MM.1S (cell line): ENCODE measurements at regions not wholly inside any gene's neighbourhood (a gene's known extent, or its start where the extent isn't known, plus 50 kb on each side); places are given as distances from the start of the nearest gene placed in this dataset.

Source experiments
- DNase-seq: peaks from one replicate; pipeline ENCODE4 v3.0.0-alpha.2; 2015
- H2AFZ ChIP-seq: fragments of 300-600 bp; sonication (generic); 2 replicates; pipeline ENCODE4 v1.6.0; 2016; ENCODE audit warnings: antibody characterized with exemption, low read length
- H3F3A ChIP-seq: fragments of 300-600 bp; sonication (generic); 2 replicates; pipeline ENCODE4 v1.6.1; 2016; ENCODE audit warnings: mild to moderate bottlenecking, antibody characterized with exemption, low read length, moderate library complexity, mixed read lengths; ENCODE audit not compliant: insufficient read depth
- H3K27ac ChIP-seq: fragments of 300-600 bp; sonication (generic); 2 replicates; pipeline ENCODE4 v1.5.1; 2016; ENCODE audit warnings: mild to moderate bottlenecking, low read length
- H3K27me3 ChIP-seq: fragments of 300-600 bp; sonication (generic); replicated peaks from 2 replicates; pipeline ENCODE4 v1.6.0; 2016; ENCODE audit warnings: low read length; ENCODE audit not compliant: insufficient read depth
- H3K36me3 ChIP-seq: fragments of 300-600 bp; sonication (generic); replicated peaks from 2 replicates; pipeline ENCODE4 v1.6.1; 2016; ENCODE audit warnings: mild to moderate bottlenecking, low read length, mixed read lengths; ENCODE audit not compliant: insufficient read depth
- H3K4me1 ChIP-seq: fragments of 300-600 bp; sonication (generic); 2 replicates; pipeline ENCODE4 v1.6.1; 2016; ENCODE audit warnings: low read length, mixed read lengths
- H3K4me2 ChIP-seq: fragments of 300-600 bp; sonication (generic); 2 replicates; pipeline ENCODE4 v1.6.0; 2016; ENCODE audit warnings: low read depth, low read length
- H3K4me3 ChIP-seq: fragments of 300-600 bp; sonication (generic); 2 replicates; pipeline ENCODE4 v1.5.1; 2016; ENCODE audit warnings: low read length, mixed read lengths
- H3K79me2 ChIP-seq: fragments of 300-600 bp; sonication (generic); 2 replicates; pipeline ENCODE4 v1.6.1; 2016; ENCODE audit warnings: mixed run types, low read length, mixed read lengths
- H3K9ac ChIP-seq: fragments of 300-600 bp; sonication (generic); 2 replicates; pipeline ENCODE4 v1.6.1; 2016; ENCODE audit warnings: low read length, mixed read lengths
- H3K9me2 ChIP-seq: fragments of 300-600 bp; sonication (generic); replicated peaks from 2 replicates; pipeline ENCODE4 v1.6.1; 2016; ENCODE audit warnings: mild to moderate bottlenecking, low read length, mixed read lengths; ENCODE audit not compliant: insufficient read depth
- H3K9me3 ChIP-seq: fragments of 300-600 bp; sonication (generic); replicated peaks from 2 replicates; pipeline ENCODE4 v1.6.1; 2016; ENCODE audit warnings: mild to moderate bottlenecking, low read length, mixed read lengths; ENCODE audit not compliant: insufficient read depth
- H4K20me1 ChIP-seq: fragments of 300-600 bp; sonication (generic); 2 replicates; pipeline ENCODE4 v1.6.1; 2016; ENCODE audit warnings: mild to moderate bottlenecking, low read length, moderate library complexity, mixed read lengths; ENCODE audit not compliant: insufficient read depth
- CTCF ChIP-seq: fragments of 300-600 bp; sonication (generic); IDR thresholded peaks from 2 replicates; pipeline ENCODE4 v1.5.1; 2016; ENCODE audit warnings: antibody characterized with exemption, low read length, mixed read lengths
- EZH2 ChIP-seq: fragments of 300-600 bp; sonication (generic); optimal IDR thresholded peaks from 2 replicates; pipeline ENCODE3; 2017; ENCODE audit warnings: low read depth, mild to moderate bottlenecking, antibody characterized with exemption, low read length, mixed read lengths
- EZH2phosphoT487 ChIP-seq: fragments of 300-600 bp; sonication (generic); IDR thresholded peaks from 2 replicates; pipeline ENCODE4 v1.6.1; 2018; ENCODE audit warnings: antibody characterized with exemption, low read length

GRCh38 chr1:214720561-214720960 is 117.6 kb downstream of the CENPF start:
- H3K4me2 ChIP-seq, result no peak overlapping the region
- H3K4me1 ChIP-seq, result no peaks in the 10 kb centered on the region
- H3K9me2 ChIP-seq, result no peaks in the 10 kb centered on the region
- no peak overlapping the region for H3K27ac ChIP-seq
- H3K9ac ChIP-seq, result no peak overlapping the region
- no peak for DNase-seq
- no peaks in the 10 kb centered on the region for H3K79me2 ChIP-seq
- no peaks in the 10 kb centered on the region for H3K27me3 ChIP-seq
- TF ChIP-seq CTCF, result no peak
- TF ChIP-seq EZH2phosphoT487, result no peak
- no peak for TF ChIP-seq EZH2
- no peak overlapping the region for H2AFZ ChIP-seq
- no peaks in the 10 kb centered on the region for H3F3A ChIP-seq
- no peak overlapping the region for H3K4me3 ChIP-seq
- no peaks in the 10 kb centered on the region for H4K20me1 ChIP-seq
- H3K36me3 ChIP-seq, result no peaks in the 10 kb centered on the region
- no peaks in the 10 kb centered on the region for H3K9me3 ChIP-seq

- no peak overlapping the region for H3K4me2 ChIP-seq
Observed at GRCh38 chr1:214727274-214727673, 124.3 kb downstream of the CENPF start.

DNA sequence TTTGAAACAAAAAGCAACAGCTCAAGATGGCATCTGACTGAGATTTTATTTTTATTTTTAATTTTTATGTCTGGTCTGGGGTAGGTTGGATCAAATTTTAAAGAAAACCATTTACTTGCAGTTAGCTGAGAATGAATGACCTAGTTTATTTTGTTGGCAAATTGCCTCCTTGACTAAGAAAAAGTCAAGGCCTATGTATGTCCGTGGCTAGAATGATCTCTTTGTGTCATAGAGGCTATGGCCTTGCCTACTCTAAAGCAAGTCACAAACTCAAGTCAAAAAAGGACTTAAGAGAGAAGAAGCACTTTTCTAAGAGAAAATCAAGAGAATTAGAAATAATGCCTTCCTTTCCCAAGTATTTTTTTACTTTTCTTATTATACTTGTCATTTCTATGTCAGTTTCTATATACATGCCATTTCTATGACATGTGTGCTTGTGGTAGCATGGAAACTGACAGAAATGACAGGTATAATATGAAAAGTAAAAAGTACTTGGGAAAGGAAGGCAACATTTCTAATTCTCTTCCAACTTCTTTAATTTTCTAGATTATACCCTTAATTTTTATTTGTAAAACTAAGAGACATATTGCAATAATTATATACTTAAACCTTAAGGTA is 136.7 kb downstream of the CENPF start:
- Histone ChIP-seq H3K9ac (no peak overlapping the region), H3K9me2 (no peaks in the 10 kb centered on the region), H2AFZ (no peak overlapping the region), H3K4me3 (no peak overlapping the region), H3K9me3 (no peaks in the 10 kb centered on the region), H3K36me3 (no peaks in the 10 kb centered on the region), H4K20me1 (no peaks in the 10 kb centered on the region), H3F3A (no peaks in the 10 kb centered on the region), H3K27me3 (no peaks in the 10 kb centered on the region), H3K4me1 (no peaks in the 10 kb centered on the region), H3K79me2 (no peaks in the 10 kb centered on the region), H3K27ac (no peak overlapping the region), H3K4me2 (no peak overlapping the region)
- TF ChIP-seq EZH2, result no peak
- TF ChIP-seq EZH2phosphoT487, result no peak
- no peak for TF ChIP-seq CTCF
- no peak for DNase-seq

More at GRCh38 chr1:214727274-214727673, 124.3 kb downstream of the CENPF start:
- TF ChIP-seq EZH2 (no peak), CTCF (no peak), EZH2phosphoT487 (no peak)
- Histone ChIP-seq H3F3A (no peaks in the 10 kb centered on the region), H3K9ac (no peak overlapping the region), H3K4me1 (no peaks in the 10 kb centered on the region), H4K20me1 (no peaks in the 10 kb centered on the region), H2AFZ (no peak overlapping the region), H3K36me3 (no peaks in the 10 kb centered on the region), H3K27ac (no peak overlapping the region), H3K4me3 (no peak overlapping the region), H3K27me3 (no peaks in the 10 kb centered on the region), H3K9me2 (no peaks in the 10 kb centered on the region), H3K79me2 (no peaks in the 10 kb centered on the region), H3K9me3 (no peaks in the 10 kb centered on the region)
- DNase-seq, result no peak
